Small intestine (tissue), 7 donors: ENCODE measurements at regions not wholly inside any gene's neighbourhood (a gene's known extent, or its start where the extent isn't known, plus 50 kb on each side); places are given as distances from the start of the nearest gene placed in this dataset.
A peak's percentile ranks its signal among the peaks of the same experiment; 100 is the strongest.

Experiments
- DNase-seq, 2 donors: peaks; one replicate each; pipeline versions ENCODE4 v3.0.0 to v3.0.0-alpha.2; 2013
- FAIRE-seq: peaks from 2 replicates; lab custom pipeline; 2012; peaks lifted over from hg19 to GRCh38; lab: Jason Lieb, UNC
- H3K27ac ChIP-seq, 3 donors: one replicate each; pipeline ENCODE4 v1.5.1; 2013; ENCODE audit warnings: low read length in 2 of 3, mild to moderate bottlenecking in 2 of 3, control low read depth in 1 of 3, inconsistent platforms in 1 of 3, low read depth in 1 of 3, moderate library complexity in 1 of 3
- H3K27me3 ChIP-seq, 3 donors: one replicate each; pipeline ENCODE4 v1.6.1; 2013; ENCODE audit warnings: low read length in 3 of 3, inconsistent platforms in 1 of 3; ENCODE audit not compliant: control insufficient read depth in 3 of 3, insufficient read depth in 3 of 3
- H3K36me3 ChIP-seq, 3 donors: one replicate each; pipeline ENCODE4 v1.6.1; 2013; ENCODE audit warnings: low read length in 3 of 3, inconsistent platforms in 1 of 3, low read depth in 1 of 3, mild to moderate bottlenecking in 1 of 3, moderate library complexity in 1 of 3; ENCODE audit not compliant: control insufficient read depth in 3 of 3, insufficient read depth in 2 of 3
- H3K4me1 ChIP-seq, 3 donors: one replicate each; pipeline ENCODE4 v1.6.1; 2013; ENCODE audit warnings: low read length in 2 of 3, inconsistent platforms in 1 of 3, low read depth in 1 of 3, mild to moderate bottlenecking in 1 of 3, moderate library complexity in 1 of 3; ENCODE audit not compliant: control insufficient read depth in 3 of 3, insufficient read depth in 2 of 3
- H3K4me3 ChIP-seq, 3 donors: one replicate each; pipeline ENCODE4 v1.5.1; 2013; ENCODE audit warnings: low read length in 3 of 3, control low read depth in 1 of 3, inconsistent platforms in 1 of 3, low read depth in 1 of 3, mild to moderate bottlenecking in 1 of 3, moderate library complexity in 1 of 3
- H3K9me3 ChIP-seq, 2 donors: one replicate each; pipeline ENCODE4 v1.6.1; 2013; ENCODE audit warnings: low read depth in 1 of 2, low read length in 1 of 2; ENCODE audit not compliant: control insufficient read depth in 2 of 2, insufficient read depth in 1 of 2
- WGBS, 3 donors: extraction: QIAGEN DNeasy Blood & Tissue Kit; methylation state at CpG; one replicate each; pipeline ENCODE4 v1.1.7; 2013; 5-methylcytosine and 5-hydroxymethylcytosine counted together
- donor health status: healthy with polysubstance abuse.
- donor health status: control.
- donor health status: control.
- donor health status: Bipolar disorder and iron deficiency.
- donor health status: healthy.

GRCh38 chr12:115010324-115010995 is 326.5 kb upstream of the TBX3 start:
- Histone ChIP-seq H3K27ac (no peak overlapping the region), H3K27me3 (no peaks in the 10 kb centered on the region), H3K9me3 (no peaks in the 10 kb centered on the region), H3K4me1 (peaks cover 0 to 3% (median 0%) of the 10 kb centered on the region in 3 donors), H3K4me3 (no peak overlapping the region), H3K36me3 (no peaks in the 10 kb centered on the region)
- DNase-seq (no peak), FAIRE-seq (no peak)
- WGBS, 3 donors, result 91 to 97% (median 95%) methylated on average over 5 of the region's 5 CpGs

- no peak overlapping the region for H3K4me3 ChIP-seq
- H3K4me1 ChIP-seq, result peaks cover 0 to 3% (median 0%) of the 10 kb centered on the region in 3 donors
- H3K27ac ChIP-seq, result no peak overlapping the region
- WGBS, 3 donors, result 65 to 79% (median 71%) methylated on average over 3 of the region's 3 CpGs
- DNase-seq, result no peak
- H3K36me3 ChIP-seq, result no peaks in the 10 kb centered on the region
- H3K27me3 ChIP-seq, result no peaks in the 10 kb centered on the region
- no peaks in the 10 kb centered on the region for H3K9me3 ChIP-seq
- no peak for FAIRE-seq
Measured at GRCh38 chr12:115008929-115009328, 325.0 kb upstream of the TBX3 start.

GRCh38 chr12:115004470-115005146 is 320.6 kb upstream of the TBX3 start:
- H3K36me3 ChIP-seq, result no peaks in the 10 kb centered on the region
- no peaks in the 10 kb centered on the region for H3K27me3 ChIP-seq
- WGBS, 3 donors, result 67 to 75% (median 71%) methylated on average over 6 of the region's 6 CpGs
- DNase-seq (peak in 1 of 2 donors; percentile 10), FAIRE-seq (no peak)
- peaks cover 0 to 4% (median 0%) of the 10 kb centered on the region in 3 donors for H3K4me1 ChIP-seq
- H3K9me3 ChIP-seq, result no peaks in the 10 kb centered on the region
- H3K4me3 ChIP-seq, result no peak overlapping the region
- no peak overlapping the region for H3K27ac ChIP-seq

- no peak for DNase-seq
- Histone ChIP-seq H3K4me3 (no peak overlapping the region), H3K27me3 (no peaks in the 10 kb centered on the region), H3K27ac (no peak overlapping the region), H3K4me1 (peaks cover 0 to 4% (median 0%) of the 10 kb centered on the region in 3 donors), H3K9me3 (no peaks in the 10 kb centered on the region), H3K36me3 (no peaks in the 10 kb centered on the region)
- 75 to 90% (median 81%) methylated on average over 11 of the region's 11 CpGs for WGBS, 3 donors
- FAIRE-seq, result no peak
Measured at GRCh38 chr12:115002434-115002833, 318.5 kb upstream of the TBX3 start.

GRCh38 chr12:115001571-115002180 is 317.7 kb upstream of the TBX3 start:
- Histone ChIP-seq H3K9me3 (no peaks in the 10 kb centered on the region), H3K27ac (no peak overlapping the region), H3K27me3 (no peaks in the 10 kb centered on the region), H3K4me3 (no peak overlapping the region), H3K4me1 (peaks cover 0 to 4% (median 0%) of the 10 kb centered on the region in 3 donors), H3K36me3 (no peaks in the 10 kb centered on the region)
- FAIRE-seq (no peak), DNase-seq (no peak)
- WGBS, 3 donors, result 68 to 71% (median 70%) methylated on average over 9 of the region's 9 CpGs

GRCh38 chr12:115000038-115000437 is 316.1 kb upstream of the TBX3 start:
- no peaks in the 10 kb centered on the region for H3K36me3 ChIP-seq
- peak in 1 of 2 donors; percentile 23 for DNase-seq
- WGBS, 3 donors, result 29 to 42% (median 41%) methylated on average over 4 of the region's 4 CpGs
- no peak overlapping the region for H3K4me3 ChIP-seq
- FAIRE-seq, result no peak
- H3K9me3 ChIP-seq, result peaks cover 0 to 7% of the 10 kb centered on the region in 2 donors
- no peak overlapping the region for H3K27ac ChIP-seq
- peaks cover 0 to 4% (median 0%) of the 10 kb centered on the region in 3 donors for H3K4me1 ChIP-seq
- no peaks in the 10 kb centered on the region for H3K27me3 ChIP-seq

GRCh38 chr12:114998750-114999128 is 314.8 kb upstream of the TBX3 start:
- H3K27ac ChIP-seq, result no peak overlapping the region
- peaks cover 0 to 7% of the 10 kb centered on the region in 2 donors for H3K9me3 ChIP-seq
- no peak for DNase-seq
- WGBS, 3 donors, result 46 to 69% (median 62%) methylated on average over 3 of the region's 3 CpGs
- no peaks in the 10 kb centered on the region for H3K36me3 ChIP-seq
- H3K27me3 ChIP-seq, result no peaks in the 10 kb centered on the region
- FAIRE-seq, result no peak
- H3K4me3 ChIP-seq, result no peak overlapping the region
- H3K4me1 ChIP-seq, result peaks cover 0 to 4% (median 0%) of the 10 kb centered on the region in 3 donors

- Histone ChIP-seq H3K9me3 (peaks cover 0 to 7% of the 10 kb centered on the region in 2 donors), H3K4me1 (peaks cover 0 to 4% (median 0%) of the 10 kb centered on the region in 3 donors), H3K36me3 (no peaks in the 10 kb centered on the region), H3K27me3 (no peaks in the 10 kb centered on the region), H3K4me3 (no peak overlapping the region), H3K27ac (no peak overlapping the region)
- 63 to 81% (median 68%) methylated on average over 2 of the region's 2 CpGs for WGBS, 3 donors
- FAIRE-seq (no peak), DNase-seq (no peak)
Measured at GRCh38 chr12:114998118-114998749, 314.3 kb upstream of the TBX3 start.
